Activated naive CD4-positive, alpha-beta T cell treated with anti-CD3 and anti-CD28 coated beads for 36 hours (primary cell): ENCODE measurements at regions not wholly inside any gene's neighbourhood (a gene's known extent, or its start where the extent isn't known, plus 50 kb on each side); places are given as distances from the start of the nearest gene placed in this dataset.
"Not testable (repeated sequence)": the region's sequence is repeated elsewhere in the genome, so short reads cannot be mapped to it uniquely, and the experiment has no call there.

Source experiments
- CTCF ChIA-PET: fragments of 350-600 bp; sonication (Branson Sonifier 250); formaldehyde crosslinking; loops from one replicate; lab custom pipeline; 2021; ENCODE audit warnings: antibody characterized with exemption; lab: Charles Lee
- DNase-seq: peaks from one replicate; pipeline ENCODE4 v3.0.0-alpha.2; 2020
- H3K27ac Mint-ChIP-seq: one replicate; pipeline ENCODE4 v1.8.0; 2021; ENCODE audit warnings: mild to moderate bottlenecking, mixed read lengths
- H3K27me3 Mint-ChIP-seq: one replicate; pipeline ENCODE4 v1.8.0; 2021; ENCODE audit warnings: low read depth, mixed read lengths
- H3K36me3 Mint-ChIP-seq: one replicate; pipeline ENCODE4 v1.8.0; 2021; ENCODE audit warnings: low read depth, mixed read lengths
- H3K4me1 Mint-ChIP-seq: one replicate; pipeline ENCODE4 v1.8.0; 2021; ENCODE audit warnings: low read depth, mixed read lengths
- H3K4me3 Mint-ChIP-seq: one replicate; pipeline ENCODE4 v1.8.0; 2021; ENCODE audit warnings: mild to moderate bottlenecking, moderate library complexity, mixed read lengths
- H3K9me3 Mint-ChIP-seq: one replicate; pipeline ENCODE4 v1.8.0; 2021; ENCODE audit warnings: mixed read lengths
- intact Hi-C: fragments of 100-400 bp; cut with micrococcal nuclease; formaldehyde crosslinking; loops from one replicate; pipeline ENCODE4 v1.15.1; 2023

DNA sequence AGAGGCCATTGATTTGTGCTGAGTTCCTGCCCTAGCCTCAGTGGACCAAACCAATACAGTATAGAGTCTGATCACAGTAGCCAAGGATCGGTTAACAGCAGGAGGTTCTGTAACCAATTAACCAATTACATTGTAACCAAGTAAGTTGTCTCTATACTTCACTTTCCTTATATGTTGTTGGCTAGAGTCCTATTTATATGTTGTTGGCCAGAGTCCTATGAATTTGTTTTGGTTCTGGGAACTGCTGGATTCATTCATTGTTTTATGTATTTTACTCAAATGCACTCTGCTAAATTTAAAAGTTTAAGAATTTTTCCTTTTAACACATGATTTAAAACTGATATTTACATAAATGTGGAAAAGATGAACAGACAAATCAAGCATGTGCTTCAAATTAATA is 597.4 kb upstream of the HS3ST5 start:
- H3K9me3 Mint-ChIP-seq, result peaks cover 2% of the 10 kb centered on the region
- no peak overlapping the region for H3K27ac Mint-ChIP-seq
- no peak for DNase-seq
- CTCF ChIA-PET, result no interaction called here
- H3K27me3 Mint-ChIP-seq, result no peaks in the 10 kb centered on the region
- H3K4me3 Mint-ChIP-seq, result no peak overlapping the region
- intact Hi-C loops, result no loop called here
- no peaks in the 10 kb centered on the region for H3K36me3 Mint-ChIP-seq
- H3K4me1 Mint-ChIP-seq, result no peaks in the 10 kb centered on the region

DNA sequence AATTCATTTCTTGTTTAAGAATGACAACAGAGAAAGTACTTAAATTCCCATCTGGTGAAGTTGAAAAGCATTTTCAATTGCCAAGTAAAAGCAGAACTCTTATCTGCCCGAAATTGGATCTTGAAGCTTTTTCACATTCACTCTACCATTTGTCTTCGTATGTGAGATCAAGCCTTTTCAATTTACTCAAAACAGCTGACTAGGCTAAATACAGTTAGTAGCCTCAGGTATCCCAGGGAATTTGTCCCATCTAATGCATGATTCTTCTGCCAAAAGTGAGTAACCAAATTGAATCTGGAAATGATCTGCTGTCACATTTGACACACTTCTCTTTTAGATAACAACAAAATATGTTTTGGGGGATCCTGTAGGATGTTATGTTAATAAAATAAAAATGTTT is 596.8 kb upstream of the HS3ST5 start:
- H3K4me3 Mint-ChIP-seq, result no peak overlapping the region
- peaks cover 2% of the 10 kb centered on the region for H3K9me3 Mint-ChIP-seq
- H3K27me3 Mint-ChIP-seq, result no peaks in the 10 kb centered on the region
- CTCF ChIA-PET, result no interaction called here
- H3K36me3 Mint-ChIP-seq, result no peaks in the 10 kb centered on the region
- no peak for DNase-seq
- H3K4me1 Mint-ChIP-seq, result no peaks in the 10 kb centered on the region
- intact Hi-C loops, result no loop called here
- H3K27ac Mint-ChIP-seq, result no peak overlapping the region

DNA sequence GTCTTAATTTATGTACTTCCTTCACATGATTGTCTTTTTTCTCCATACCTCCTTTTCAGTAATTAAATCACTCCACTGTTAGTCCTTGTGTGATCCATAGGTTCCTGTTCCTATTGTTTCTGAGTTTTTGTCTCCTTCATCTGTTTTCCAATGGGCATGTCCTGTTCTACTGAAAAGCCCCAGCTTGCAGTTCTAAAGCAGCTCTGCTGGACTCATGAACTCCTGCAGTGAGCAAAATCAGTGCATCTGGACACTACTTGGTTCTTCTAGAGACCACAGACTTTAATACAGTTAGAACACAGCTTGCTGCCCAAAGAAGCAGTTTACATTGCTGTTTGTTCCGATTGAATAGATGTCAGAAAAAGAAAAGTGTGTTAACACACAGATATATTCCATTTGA is 593.3 kb upstream of the HS3ST5 start:
- CTCF ChIA-PET, result no interaction called here
- Mint-ChIP-seq H3K9me3 (peaks cover 7% of the 10 kb centered on the region), H3K27ac (no peak overlapping the region), H3K36me3 (no peaks in the 10 kb centered on the region), H3K4me1 (no peaks in the 10 kb centered on the region), H3K27me3 (no peaks in the 10 kb centered on the region), H3K4me3 (no peak overlapping the region)
- DNase-seq, result no peak
- intact Hi-C loops, result no loop called here

- DNase-seq, result no peak
- intact Hi-C loops, result no loop called here
- CTCF ChIA-PET, result no interaction called here
- Mint-ChIP-seq H3K9me3 (peaks cover 7% of the 10 kb centered on the region), H3K4me1 (no peaks in the 10 kb centered on the region), H3K27me3 (no peaks in the 10 kb centered on the region), H3K4me3 (no peak overlapping the region), H3K27ac (no peak overlapping the region), H3K36me3 (no peaks in the 10 kb centered on the region)
Measured at GRCh38 chr6:114934079-114934478, 591.3 kb upstream of the HS3ST5 start.

DNA sequence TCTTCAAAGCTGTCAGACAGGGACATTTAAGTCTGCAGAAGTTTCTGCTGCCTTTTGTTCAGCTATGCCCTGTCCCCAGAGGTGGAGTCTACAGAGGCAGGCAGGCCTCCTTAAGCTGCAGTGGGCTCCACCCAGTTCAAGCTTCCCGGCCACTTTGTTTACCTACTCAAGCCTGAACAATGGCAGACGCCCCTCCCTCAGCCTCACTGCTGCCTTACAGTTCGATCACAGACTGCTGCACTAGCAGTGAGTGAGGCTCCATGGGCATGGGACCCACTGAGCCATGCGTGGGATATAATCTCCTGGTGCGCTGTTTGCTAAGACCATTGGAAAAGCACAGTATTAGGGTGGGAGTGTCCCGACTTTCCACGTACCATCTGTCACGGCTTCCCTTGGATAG is 585.9 kb upstream of the HS3ST5 start:
- H3K27ac Mint-ChIP-seq, intact Hi-C loops, DNase-seq, H3K4me3 Mint-ChIP-seq, H3K36me3 Mint-ChIP-seq, CTCF ChIA-PET, H3K4me1 Mint-ChIP-seq, H3K27me3 Mint-ChIP-seq: not testable (repeated sequence)
- peaks cover 10% of the 10 kb centered on the region for H3K9me3 Mint-ChIP-seq

- no peaks in the 10 kb centered on the region for H3K27me3 Mint-ChIP-seq
- peaks cover 6% of the 10 kb centered on the region for H3K9me3 Mint-ChIP-seq
- H3K4me3 Mint-ChIP-seq, result no peak overlapping the region
- H3K27ac Mint-ChIP-seq, result no peak overlapping the region
- no peaks in the 10 kb centered on the region for H3K4me1 Mint-ChIP-seq
- H3K36me3 Mint-ChIP-seq, result no peaks in the 10 kb centered on the region
- no peak for DNase-seq
- intact Hi-C loops, result no loop called here
- CTCF ChIA-PET, result no interaction called here
Measured at GRCh38 chr6:114906096-114906495, 563.3 kb upstream of the HS3ST5 start.

DNA sequence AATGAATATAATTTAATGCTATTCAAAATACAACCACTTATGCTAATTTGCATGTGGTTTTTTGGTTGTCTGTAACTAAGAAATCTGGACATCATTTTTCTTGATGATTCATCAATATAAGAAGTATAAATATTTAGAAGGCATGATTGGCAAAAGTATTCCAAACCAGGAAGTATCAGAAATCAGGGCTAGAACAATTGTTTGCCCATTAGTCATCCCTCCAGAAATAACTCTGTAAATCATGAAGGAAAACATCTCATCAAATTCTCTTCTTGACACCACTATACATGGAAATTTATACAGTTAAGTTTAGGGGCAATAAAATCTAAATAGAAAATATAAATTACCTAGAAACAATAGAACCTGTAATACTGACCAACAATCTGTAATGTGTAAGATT is 554.7 kb upstream of the HS3ST5 start:
- CTCF ChIA-PET, result no interaction called here
- H3K27ac Mint-ChIP-seq, result no peak overlapping the region
- H3K4me1 Mint-ChIP-seq, result no peaks in the 10 kb centered on the region
- H3K9me3 Mint-ChIP-seq, result no peaks in the 10 kb centered on the region
- no peaks in the 10 kb centered on the region for H3K27me3 Mint-ChIP-seq
- no peak for DNase-seq
- no peak overlapping the region for H3K4me3 Mint-ChIP-seq
- H3K36me3 Mint-ChIP-seq, result no peaks in the 10 kb centered on the region
- intact Hi-C loops, result no loop called here

- DNase-seq, result no peak
- no peak overlapping the region for H3K4me3 Mint-ChIP-seq
- intact Hi-C loops, result no loop called here
- H3K27me3 Mint-ChIP-seq, result no peaks in the 10 kb centered on the region
- H3K9me3 Mint-ChIP-seq, result peaks cover 2% of the 10 kb centered on the region
- H3K27ac Mint-ChIP-seq, result no peak overlapping the region
- H3K4me1 Mint-ChIP-seq, result no peaks in the 10 kb centered on the region
- H3K36me3 Mint-ChIP-seq, result no peaks in the 10 kb centered on the region
- CTCF ChIA-PET, result no interaction called here
Measured at GRCh38 chr6:114892211-114892610, 549.4 kb upstream of the HS3ST5 start.

DNA sequence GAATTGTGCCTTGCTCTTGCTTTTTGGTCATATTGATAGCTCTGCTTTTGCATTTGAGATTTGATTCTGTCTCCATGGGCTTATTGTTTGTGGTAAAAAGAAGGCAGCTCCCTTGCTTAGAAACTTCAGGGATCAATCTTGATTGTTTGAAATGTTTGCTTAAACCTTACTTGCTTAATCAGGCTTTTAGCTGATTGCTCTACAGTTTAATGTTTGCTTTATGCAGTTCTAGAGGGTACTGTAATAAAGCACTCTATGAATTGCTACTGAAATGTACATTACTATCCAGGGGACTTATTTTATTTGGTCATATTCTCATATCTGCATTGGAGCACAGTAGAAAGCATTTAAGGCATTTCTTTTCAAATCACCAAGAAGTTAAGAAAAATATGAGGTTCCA is 545.4 kb upstream of the HS3ST5 start:
- intact Hi-C loops, result no loop called here
- H3K4me3 Mint-ChIP-seq, result no peak overlapping the region
- no peaks in the 10 kb centered on the region for H3K36me3 Mint-ChIP-seq
- CTCF ChIA-PET, result no interaction called here
- no peaks in the 10 kb centered on the region for H3K4me1 Mint-ChIP-seq
- H3K9me3 Mint-ChIP-seq, result peaks cover 3% of the 10 kb centered on the region
- no peak for DNase-seq
- no peaks in the 10 kb centered on the region for H3K27me3 Mint-ChIP-seq
- no peak overlapping the region for H3K27ac Mint-ChIP-seq

DNA sequence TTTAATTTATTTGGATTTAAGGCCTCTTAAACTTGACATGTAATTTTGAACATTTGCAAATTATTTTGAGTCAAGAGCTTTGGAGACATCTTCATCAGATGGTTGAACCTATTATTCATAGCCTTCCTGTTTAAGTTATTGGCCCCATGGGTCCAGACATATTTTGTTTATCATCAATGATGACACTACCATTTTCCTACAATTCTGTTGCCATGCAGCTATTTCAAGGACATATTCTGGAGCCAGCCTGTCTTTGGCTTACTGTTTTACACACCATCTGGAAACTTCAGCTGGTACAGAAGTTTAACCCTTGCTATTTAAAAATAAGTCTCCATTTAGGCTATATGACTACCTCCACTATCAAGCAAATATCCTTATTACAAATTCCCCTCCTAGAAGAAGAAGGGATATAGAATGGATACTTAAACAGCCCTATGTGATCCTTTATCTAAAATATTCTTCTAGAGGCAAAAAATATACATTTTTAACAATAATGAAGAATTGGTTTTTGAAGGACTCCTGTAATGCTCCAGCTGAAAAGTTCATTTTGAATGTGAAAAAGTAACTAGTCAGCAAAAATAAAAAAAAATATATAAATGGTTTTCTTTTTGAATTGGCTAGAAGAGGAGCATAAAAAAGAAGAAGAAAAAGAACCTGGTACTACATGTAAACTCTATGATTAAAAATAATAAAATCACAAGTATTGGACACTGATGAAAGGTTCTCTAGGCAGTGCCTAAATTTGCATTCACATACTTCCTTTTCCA is 544.0 kb upstream of the HS3ST5 start:
- no peaks in the 10 kb centered on the region for H3K27me3 Mint-ChIP-seq
- intact Hi-C loops, result no loop called here
- H3K9me3 Mint-ChIP-seq, result peaks cover 3% of the 10 kb centered on the region
- H3K27ac Mint-ChIP-seq, result no peak overlapping the region
- H3K4me3 Mint-ChIP-seq, result no peak overlapping the region
- no peaks in the 10 kb centered on the region for H3K36me3 Mint-ChIP-seq
- no peak for DNase-seq
- H3K4me1 Mint-ChIP-seq, result no peaks in the 10 kb centered on the region
- CTCF ChIA-PET, result no interaction called here

- Mint-ChIP-seq H3K4me1 (no peaks in the 10 kb centered on the region), H3K4me3 (no peak overlapping the region), H3K27me3 (no peaks in the 10 kb centered on the region), H3K9me3 (peaks cover 2% of the 10 kb centered on the region), H3K27ac (no peak overlapping the region), H3K36me3 (no peaks in the 10 kb centered on the region)
- intact Hi-C loops, result no loop called here
- CTCF ChIA-PET, result no interaction called here
- no peak for DNase-seq
Measured at GRCh38 chr6:114879693-114880092, 536.9 kb upstream of the HS3ST5 start.

DNA sequence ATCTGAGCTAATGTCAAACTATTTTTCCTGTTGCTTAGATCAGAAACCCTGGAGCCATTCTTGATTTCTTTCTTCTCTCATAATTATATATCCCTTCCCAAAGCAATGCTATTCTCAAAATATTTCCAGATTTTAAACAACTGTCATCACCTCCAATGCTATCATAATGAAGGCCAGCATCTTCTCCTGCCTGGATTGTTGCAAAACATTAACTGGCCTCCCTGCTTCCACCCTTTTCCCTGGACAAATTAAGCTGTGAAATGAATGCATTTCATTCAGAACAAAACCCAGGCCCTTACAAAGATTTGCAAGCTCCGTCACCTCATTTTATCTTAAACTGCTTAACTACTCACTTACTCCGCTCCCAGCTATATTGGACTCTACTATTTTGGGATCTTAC is 535.3 kb upstream of the HS3ST5 start:
- Mint-ChIP-seq H3K36me3 (no peaks in the 10 kb centered on the region), H3K9me3 (peaks cover 1% of the 10 kb centered on the region), H3K27me3 (no peaks in the 10 kb centered on the region), H3K27ac (no peak overlapping the region), H3K4me1 (no peaks in the 10 kb centered on the region), H3K4me3 (no peak overlapping the region)
- no peak for DNase-seq
- intact Hi-C loops, result no loop called here
- CTCF ChIA-PET, result interaction anchor here (0.7 kb wide), 1 partner anchor 177 kb away, joined by 3 read pairs; no protein-coding TSS in a partner anchor

GRCh38 chr6:114874410-114874809 is 531.6 kb upstream of the HS3ST5 start:
- Mint-ChIP-seq H3K27me3 (no peaks in the 10 kb centered on the region), H3K4me1 (no peaks in the 10 kb centered on the region), H3K4me3 (no peak overlapping the region), H3K36me3 (no peaks in the 10 kb centered on the region), H3K9me3 (peaks cover 1% of the 10 kb centered on the region), H3K27ac (no peak overlapping the region)
- intact Hi-C loops, result no loop called here
- DNase-seq, result no peak
- CTCF ChIA-PET, result no interaction called here
